ENCODE measurements at regions not wholly inside any gene's neighbourhood (a gene's known extent, or its start where the extent isn't known, plus 50 kb on each side); places are given as distances from the start of the nearest gene placed in this dataset.

- no peak for TF ChIP-seq CTCF (IDR thresholded peaks at IDR 0.05; ENCODE audit: unreplicated experiment)
- Mint-ChIP-seq H3K9me3 (ENCODE audit: unreplicated experiment) (no peaks in the 10 kb centered on the region), H3K36me3 (ENCODE audit: low read depth, unreplicated experiment) (no peaks in the 10 kb centered on the region), H3K27ac (ENCODE audit: unreplicated experiment) (no peak overlapping the region), H3K27me3 (ENCODE audit: unreplicated experiment) (peaks cover 2% of the 10 kb centered on the region), H3K4me1 (ENCODE audit: unreplicated experiment) (no peaks in the 10 kb centered on the region), H3K4me3 (ENCODE audit: unreplicated experiment) (no peak overlapping the region)
- DNase-seq (ENCODE audit: low spot score): no peak
Measured at GRCh38 chr12:32947206-32948067, 50.9 kb upstream of the PKP2 start.

- no peaks in the 10 kb centered on the region for H3K9me3 Mint-ChIP-seq (ENCODE audit: unreplicated experiment)
- peaks cover 2% of the 10 kb centered on the region for H3K27me3 Mint-ChIP-seq (ENCODE audit: unreplicated experiment)
- H3K4me1 Mint-ChIP-seq (ENCODE audit: unreplicated experiment): no peaks in the 10 kb centered on the region
- no peak for DNase-seq (ENCODE audit: low spot score)
- no peaks in the 10 kb centered on the region for H3K36me3 Mint-ChIP-seq (ENCODE audit: low read depth, unreplicated experiment)
- no peak overlapping the region for H3K27ac Mint-ChIP-seq (ENCODE audit: unreplicated experiment)
- H3K4me3 Mint-ChIP-seq (ENCODE audit: unreplicated experiment): no peak overlapping the region
- TF ChIP-seq CTCF (IDR thresholded peaks at IDR 0.05; ENCODE audit: unreplicated experiment): no peak
Measured at GRCh38 chr12:32946504-32947131, 50.0 kb upstream of the PKP2 start.
